BJ (cell line): ENCODE measurements at regions not wholly inside any gene's neighbourhood (a gene's known extent, or its start where the extent isn't known, plus 50 kb on each side); places are given as distances from the start of the nearest gene placed in this dataset.
"Not testable (repeated sequence)": the region's sequence is repeated elsewhere in the genome, so short reads cannot be mapped to it uniquely, and the experiment has no call there.

ENCODE experiments used
- CTCF ChIA-PET: fragments of 350-600 bp; formaldehyde crosslinking; extraction: SDS; loops from one replicate; lab custom pipeline; 2021; ENCODE audit warnings: antibody characterized with exemption, inconsistent platforms; lab: Yijun Ruan, JAX
- POLR2A ChIA-PET: fragments of 300-600 bp; sonication (Branson Sonifier 250); formaldehyde crosslinking; extraction: SDS; loops from one replicate; lab custom pipeline; 2021; ENCODE audit warnings: antibody characterized with exemption; lab: Charles Lee
- DNase-seq: peaks from one replicate; pipeline ENCODE4 v3.0.0-alpha.2; 2011; ENCODE audit warnings: low read depth
- H3K27me3 ChIP-seq: 2 replicates; pipeline ENCODE4 v1.6.0; 2011; ENCODE audit warnings: low read length; ENCODE audit not compliant: control insufficient read depth, insufficient read depth
- H3K36me3 ChIP-seq: 2 replicates; pipeline ENCODE4 v1.5.1; 2011; ENCODE audit warnings: low read length; ENCODE audit not compliant: control insufficient read depth, insufficient read depth
- H3K4me3 ChIP-seq: 2 replicates; pipeline ENCODE4 v1.5.1; 2011; ENCODE audit warnings: low read depth, mild to moderate bottlenecking, control low read depth, low read length
- CTCF ChIP-seq: IDR thresholded peaks from 2 replicates; pipeline ENCODE4 v1.5.1; 2011; ENCODE audit warnings: low read depth, mild to moderate bottlenecking, control low read depth, inconsistent platforms, low read length, moderate library complexity; ENCODE audit not compliant: insufficient read depth

- no peak for DNase-seq
- POLR2A ChIA-PET: no interaction called here
- no peaks in the 10 kb centered on the region for H3K27me3 ChIP-seq
- no peaks in the 10 kb centered on the region for H3K36me3 ChIP-seq
- no peak for TF ChIP-seq CTCF
- H3K4me3 ChIP-seq: no peak overlapping the region
- CTCF ChIA-PET: no interaction called here
These were observed 102.2 kb upstream of the ELMO1 start for GRCh38 chr7:37550872-37551271.

DNA sequence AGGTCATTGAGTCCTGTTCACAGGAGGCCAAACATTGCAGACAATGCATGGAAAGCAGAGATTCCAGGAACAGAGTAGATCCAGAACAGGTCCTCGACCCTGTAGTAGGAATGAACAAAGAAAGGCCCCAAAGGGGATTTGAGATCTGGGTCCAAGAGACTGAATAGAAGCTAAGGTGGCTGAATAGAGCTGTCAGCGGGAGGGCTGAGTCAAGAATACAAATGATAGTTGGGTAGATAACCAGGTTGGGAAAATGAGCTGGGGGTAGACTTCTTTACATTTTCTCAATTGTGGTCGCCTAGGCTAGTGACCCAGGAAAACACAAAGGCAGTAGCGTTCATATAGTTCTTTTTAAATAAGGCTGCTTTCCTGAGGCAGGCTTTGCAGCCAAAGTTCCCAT, 103.4 kb upstream of the ELMO1 start:
- Histone ChIP-seq H3K27me3 (no peaks in the 10 kb centered on the region), H3K4me3 (no peak overlapping the region), H3K36me3 (no peaks in the 10 kb centered on the region)
- ChIA-PET CTCF (no interaction called here), POLR2A (no interaction called here)
- DNase-seq: no peak
- no peak for TF ChIP-seq CTCF

DNA sequence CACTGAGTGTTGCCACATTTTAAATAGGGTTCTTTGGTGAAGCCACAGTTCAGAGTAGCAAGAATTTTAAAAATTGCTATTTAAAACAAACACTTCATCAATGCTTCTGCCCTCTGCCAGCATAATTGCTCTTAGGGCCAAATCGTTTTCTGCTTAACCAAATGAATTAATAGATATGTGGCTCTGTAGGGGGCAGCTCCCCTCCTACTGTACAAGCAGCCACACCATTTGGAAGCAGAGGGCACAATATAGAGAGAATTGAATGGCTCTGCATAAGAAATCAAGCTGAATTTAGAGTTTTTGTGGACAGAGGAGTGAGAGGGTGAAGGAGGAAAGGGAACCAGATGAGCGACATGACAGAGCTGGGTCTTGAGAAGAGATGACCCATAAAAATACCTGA, 103.8 kb upstream of the ELMO1 start:
- H3K4me3 ChIP-seq, POLR2A ChIA-PET, H3K36me3 ChIP-seq, H3K27me3 ChIP-seq, CTCF ChIA-PET, DNase-seq: not testable (repeated sequence)

DNA sequence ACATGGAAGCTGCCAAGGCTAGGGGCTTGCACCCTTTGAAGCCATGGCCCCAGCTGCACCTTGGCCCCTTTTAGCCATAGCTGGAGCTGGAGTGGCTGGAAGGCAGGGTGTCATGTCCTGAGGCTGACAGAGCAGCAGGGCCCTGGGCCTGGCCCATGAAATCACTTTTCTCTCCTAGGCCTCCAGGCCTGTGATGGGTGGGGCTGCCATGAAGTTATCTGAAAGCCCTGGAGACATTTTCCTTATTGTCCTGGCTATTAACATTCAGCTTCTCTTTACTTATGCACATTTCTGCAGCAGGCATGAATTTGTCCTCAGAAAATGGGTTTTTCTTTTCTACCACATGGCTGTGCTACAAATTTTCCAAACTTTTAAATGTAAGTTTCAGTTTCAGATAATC, 106.9 kb upstream of the ELMO1 start:
- Histone ChIP-seq H3K27me3 (no peaks in the 10 kb centered on the region), H3K36me3 (no peaks in the 10 kb centered on the region), H3K4me3 (no peak overlapping the region)
- POLR2A ChIA-PET: no interaction called here
- CTCF ChIA-PET: no interaction called here
- DNase-seq: no peak
- no peak for TF ChIP-seq CTCF

- POLR2A ChIA-PET: no interaction called here
- CTCF ChIA-PET: no interaction called here
- no peak for TF ChIP-seq CTCF
- Histone ChIP-seq H3K27me3 (no peaks in the 10 kb centered on the region), H3K4me3 (no peak overlapping the region), H3K36me3 (no peaks in the 10 kb centered on the region)
- DNase-seq: no peak
These were observed 109.0 kb upstream of the ELMO1 start for GRCh38 chr7:37557571-37558209.
